ENCODE measurements at regions not wholly inside any gene's neighbourhood (a gene's known extent, or its start where the extent isn't known, plus 50 kb on each side); places are given as distances from the start of the nearest gene placed in this dataset.
A peak's percentile ranks its signal among the peaks of the same experiment; 100 is the strongest.
"Not testable (repeated sequence)": the region's sequence is repeated elsewhere in the genome, so short reads cannot be mapped to it uniquely, and the experiment has no call there.

DNA sequence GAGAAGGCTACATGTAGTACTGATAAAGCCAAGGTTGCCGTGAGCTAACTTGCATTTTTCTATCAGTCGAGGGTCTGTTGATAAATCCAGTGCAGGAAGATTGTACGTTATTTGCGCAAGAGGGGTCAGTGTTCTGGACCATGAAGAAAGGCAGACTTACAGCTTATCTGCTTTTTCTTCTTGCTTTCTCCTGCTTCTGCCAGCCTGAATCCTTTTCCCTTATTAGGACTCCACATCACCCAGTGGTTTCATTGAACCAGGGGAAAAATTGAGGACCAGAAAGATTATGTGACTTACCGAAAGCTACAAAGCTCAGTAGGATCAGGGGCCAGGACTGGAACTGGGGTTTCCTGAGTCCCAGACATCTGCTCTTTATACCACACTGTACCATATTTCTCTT is 534.6 kb upstream of the BRINP1 start:
- H3K27ac ChIP-seq (ENCODE audit: low read length) = no peak overlapping the region
- H3K36me3 ChIP-seq (ENCODE audit: control insufficient read depth in 2 of 2, insufficient read depth in 2 of 2, low read length in 2 of 2) = no peaks in the 10 kb centered on the region
- H3K9ac ChIP-seq (ENCODE audit: low read length in 2 of 2) = no peak overlapping the region
- H3K4me3 ChIP-seq (ENCODE audit: low read length in 2 of 2) = no peak overlapping the region
- H3K9me3 ChIP-seq (ENCODE audit: control insufficient read depth in 2 of 2, low read length in 2 of 2) = peaks cover 0 to 7% of the 10 kb centered on the region in 2 donors
- no peaks in the 10 kb centered on the region for H3K27me3 ChIP-seq (ENCODE audit: control insufficient read depth in 1 of 2, insufficient read depth in 2 of 2, low read length in 2 of 2)
- H3K4me1 ChIP-seq (ENCODE audit: control insufficient read depth, insufficient read depth, low read length) = no peaks in the 10 kb centered on the region

DNA sequence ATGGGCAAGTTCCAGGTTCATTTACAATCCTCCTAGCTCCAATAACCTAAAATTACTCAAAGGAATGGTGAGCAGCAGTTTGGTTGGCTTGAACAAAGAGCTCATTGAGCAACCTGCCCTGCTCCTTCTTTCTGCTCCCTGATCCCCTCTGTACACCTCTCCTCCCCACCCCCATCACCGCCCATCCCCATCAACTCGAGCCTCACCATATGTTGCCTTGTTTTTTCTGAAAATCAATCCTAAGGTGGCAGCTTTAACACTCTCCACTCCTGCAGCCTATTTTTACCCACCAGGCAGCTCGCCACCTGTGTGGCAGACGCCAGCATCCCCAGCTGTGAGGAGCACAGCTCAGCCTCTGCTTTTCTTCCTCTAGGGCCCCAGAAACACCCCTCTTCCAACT is 533.4 kb upstream of the BRINP1 start:
- H3K4me1 ChIP-seq (ENCODE audit: control insufficient read depth, insufficient read depth, low read length) = no peaks in the 10 kb centered on the region
- no peaks in the 10 kb centered on the region for H3K27me3 ChIP-seq (ENCODE audit: control insufficient read depth in 1 of 2, insufficient read depth in 2 of 2, low read length in 2 of 2)
- no peaks in the 10 kb centered on the region for H3K36me3 ChIP-seq (ENCODE audit: control insufficient read depth in 2 of 2, insufficient read depth in 2 of 2, low read length in 2 of 2)
- peaks cover 0 to 4% of the 10 kb centered on the region in 2 donors for H3K9me3 ChIP-seq (ENCODE audit: control insufficient read depth in 2 of 2, low read length in 2 of 2)
- H3K27ac ChIP-seq (ENCODE audit: low read length) = no peak overlapping the region
- H3K9ac ChIP-seq (ENCODE audit: low read length in 2 of 2) = no peak overlapping the region
- H3K4me3 ChIP-seq (ENCODE audit: low read length in 2 of 2) = no peak overlapping the region

DNA sequence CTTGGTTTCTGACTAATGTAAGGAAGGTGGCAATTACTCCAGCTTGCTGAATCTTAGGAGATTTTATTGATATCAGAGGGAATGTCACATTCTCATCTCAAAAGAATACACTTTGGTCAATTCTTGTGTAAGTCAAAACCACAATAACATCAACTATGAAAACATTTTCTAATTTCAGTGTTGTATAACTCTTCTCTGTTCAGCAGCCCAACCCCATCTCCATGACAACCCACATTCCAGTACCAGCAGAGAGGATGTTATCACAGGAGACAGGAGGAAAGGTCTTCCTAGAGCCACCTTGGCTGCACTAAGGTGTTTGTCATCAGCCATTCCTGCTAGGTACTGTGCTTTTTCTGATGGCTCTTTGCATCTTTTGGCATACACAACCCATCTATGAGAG is 529.1 kb upstream of the BRINP1 start:
- Histone ChIP-seq H3K9ac (ENCODE audit: low read length in 2 of 2) (no peak overlapping the region), H3K4me1 (ENCODE audit: control insufficient read depth, insufficient read depth, low read length) (no peaks in the 10 kb centered on the region), H3K4me3 (ENCODE audit: low read length in 2 of 2) (no peak overlapping the region), H3K27me3 (ENCODE audit: control insufficient read depth in 1 of 2, insufficient read depth in 2 of 2, low read length in 2 of 2) (no peaks in the 10 kb centered on the region), H3K27ac (ENCODE audit: low read length) (no peak overlapping the region), H3K36me3 (ENCODE audit: control insufficient read depth in 2 of 2, insufficient read depth in 2 of 2, low read length in 2 of 2) (no peaks in the 10 kb centered on the region), H3K9me3 (ENCODE audit: control insufficient read depth in 2 of 2, low read length in 2 of 2) (peaks cover 0 to 3% of the 10 kb centered on the region in 2 donors)

DNA sequence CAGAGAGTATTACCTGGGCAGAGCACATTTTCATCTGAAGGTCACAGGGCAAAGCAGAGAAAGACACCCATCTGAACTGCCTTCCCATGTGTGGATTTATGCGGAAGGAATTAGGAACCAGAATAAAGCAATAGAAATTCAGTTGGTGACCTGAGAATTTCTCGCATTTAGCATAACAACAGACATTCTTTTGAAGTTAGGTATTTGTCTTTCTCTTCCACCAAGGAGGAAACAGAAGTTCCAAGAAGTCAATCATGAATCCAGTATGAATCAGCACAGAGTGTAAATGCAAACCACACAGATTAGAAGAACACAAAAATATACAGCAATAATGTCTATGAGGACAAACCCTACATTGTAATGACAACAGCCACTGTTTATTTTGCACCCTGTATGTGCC is 515.2 kb upstream of the BRINP1 start:
- Histone ChIP-seq H3K36me3 (ENCODE audit: control insufficient read depth in 2 of 2, insufficient read depth in 2 of 2, low read length in 2 of 2) (no peaks in the 10 kb centered on the region), H3K4me3 (ENCODE audit: low read length in 2 of 2) (no peak overlapping the region), H3K4me1 (ENCODE audit: control insufficient read depth, insufficient read depth, low read length) (no peaks in the 10 kb centered on the region), H3K27ac (ENCODE audit: low read length) (no peak overlapping the region), H3K9me3 (ENCODE audit: control insufficient read depth in 2 of 2, low read length in 2 of 2) (no peaks in the 10 kb centered on the region), H3K9ac (ENCODE audit: low read length in 2 of 2) (no peak overlapping the region), H3K27me3 (ENCODE audit: control insufficient read depth in 1 of 2, insufficient read depth in 2 of 2, low read length in 2 of 2) (no peaks in the 10 kb centered on the region)

DNA sequence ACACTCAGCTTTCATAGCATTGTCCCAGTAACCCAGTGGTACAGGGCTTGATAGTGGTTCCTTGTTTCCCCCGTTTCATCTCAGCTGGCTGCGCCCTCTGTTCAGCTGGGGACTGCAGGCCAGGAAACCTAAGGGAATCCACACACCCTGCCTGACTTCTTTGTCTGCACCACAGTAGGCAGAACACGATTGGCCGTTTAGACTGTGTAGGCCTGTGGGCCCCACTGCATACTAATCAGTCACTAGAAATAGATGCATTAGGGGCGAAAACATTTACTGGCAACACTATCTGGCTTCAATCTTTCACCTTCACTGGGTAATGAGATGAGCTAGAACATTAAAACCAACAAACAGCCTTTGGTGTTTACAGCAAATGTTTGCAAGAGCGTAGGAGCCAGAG is 512.7 kb upstream of the BRINP1 start:
- Histone ChIP-seq H3K9ac (ENCODE audit: low read length in 2 of 2) (no peak overlapping the region), H3K4me3 (ENCODE audit: low read length in 2 of 2) (no peak overlapping the region), H3K27ac (ENCODE audit: low read length) (no peak overlapping the region), H3K4me1 (ENCODE audit: control insufficient read depth, insufficient read depth, low read length) (no peaks in the 10 kb centered on the region), H3K36me3 (ENCODE audit: control insufficient read depth in 2 of 2, insufficient read depth in 2 of 2, low read length in 2 of 2) (no peaks in the 10 kb centered on the region), H3K9me3 (ENCODE audit: control insufficient read depth in 2 of 2, low read length in 2 of 2) (no peaks in the 10 kb centered on the region), H3K27me3 (ENCODE audit: control insufficient read depth in 1 of 2, insufficient read depth in 2 of 2, low read length in 2 of 2) (no peaks in the 10 kb centered on the region)

DNA sequence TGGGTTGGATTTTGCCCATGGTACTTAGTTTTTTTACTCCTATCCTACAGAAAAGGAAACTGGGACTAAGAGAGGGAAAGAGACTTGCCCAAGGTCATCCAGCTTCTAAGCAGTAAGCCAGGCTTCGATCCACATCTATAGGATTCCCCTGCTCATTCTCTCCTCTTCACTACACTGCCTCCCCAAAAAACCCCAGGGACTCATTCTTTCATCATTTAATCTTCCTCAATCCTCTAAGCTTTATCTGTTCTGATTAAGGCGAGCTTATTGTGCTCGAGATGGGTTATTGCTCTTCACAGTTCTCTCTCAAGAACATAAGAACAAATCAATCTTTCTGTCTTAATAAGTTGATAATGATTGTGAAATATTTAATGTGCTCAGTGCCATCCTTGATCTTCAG is 511.1 kb upstream of the BRINP1 start:
- Histone ChIP-seq H3K36me3 (ENCODE audit: control insufficient read depth in 2 of 2, insufficient read depth in 2 of 2, low read length in 2 of 2) (no peaks in the 10 kb centered on the region), H3K4me1 (ENCODE audit: control insufficient read depth, insufficient read depth, low read length) (no peaks in the 10 kb centered on the region), H3K9ac (ENCODE audit: low read length in 2 of 2) (no peak overlapping the region), H3K27me3 (ENCODE audit: control insufficient read depth in 1 of 2, insufficient read depth in 2 of 2, low read length in 2 of 2) (no peaks in the 10 kb centered on the region), H3K27ac (ENCODE audit: low read length) (no peak overlapping the region), H3K9me3 (ENCODE audit: control insufficient read depth in 2 of 2, low read length in 2 of 2) (no peaks in the 10 kb centered on the region), H3K4me3 (ENCODE audit: low read length in 2 of 2) (no peak overlapping the region)

DNA sequence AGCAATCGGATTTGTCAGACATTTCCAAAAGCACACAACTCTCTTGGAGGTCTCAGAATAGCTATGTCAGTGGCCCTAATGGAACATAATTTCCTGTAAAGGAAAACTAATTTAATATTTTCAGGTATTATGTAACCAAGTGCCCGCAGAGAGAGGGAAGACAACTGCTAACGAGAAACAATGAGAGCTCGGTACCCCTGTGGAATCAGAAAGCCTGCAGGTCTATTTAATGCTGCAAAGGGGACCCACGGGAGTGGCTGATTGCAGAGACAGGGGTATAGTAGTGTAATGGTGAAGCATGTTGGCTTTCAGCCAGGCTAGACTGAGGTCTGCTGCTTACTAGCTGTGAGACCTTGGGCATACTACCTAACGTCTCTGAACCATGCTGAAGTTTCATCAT is 508.1 kb upstream of the BRINP1 start:
- no peaks in the 10 kb centered on the region for H3K36me3 ChIP-seq (ENCODE audit: control insufficient read depth in 2 of 2, insufficient read depth in 2 of 2, low read length in 2 of 2)
- H3K4me1 ChIP-seq (ENCODE audit: control insufficient read depth, insufficient read depth, low read length) = no peaks in the 10 kb centered on the region
- no peaks in the 10 kb centered on the region for H3K27me3 ChIP-seq (ENCODE audit: control insufficient read depth in 1 of 2, insufficient read depth in 2 of 2, low read length in 2 of 2)

DNA sequence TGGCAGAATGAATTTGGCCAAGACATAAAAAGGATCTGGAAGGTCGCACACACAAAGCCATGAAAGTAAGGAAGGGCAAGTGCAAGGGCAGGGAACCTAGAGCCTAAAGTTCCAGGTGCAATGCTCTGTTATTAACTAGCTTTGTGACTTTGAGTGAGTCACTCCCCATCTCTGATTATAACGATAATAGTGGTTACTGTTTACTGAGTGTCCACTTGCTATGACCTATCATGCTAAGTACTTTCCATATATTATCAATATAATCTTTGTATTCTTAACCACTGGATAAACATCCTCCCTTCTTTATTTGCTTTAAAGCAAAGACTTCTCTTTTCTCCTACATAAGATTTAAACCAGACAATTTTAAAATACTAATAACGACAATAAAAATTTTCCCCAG is 504.6 kb upstream of the BRINP1 start:
- H3K36me3 ChIP-seq (ENCODE audit: control insufficient read depth in 2 of 2, insufficient read depth in 2 of 2, low read length in 2 of 2) = no peaks in the 10 kb centered on the region
- no peak overlapping the region for H3K9ac ChIP-seq (ENCODE audit: low read length in 2 of 2)
- no peak overlapping the region for H3K27ac ChIP-seq (ENCODE audit: low read length)
- H3K4me3 ChIP-seq (ENCODE audit: low read length in 2 of 2) = no peak overlapping the region
- H3K4me1 ChIP-seq (ENCODE audit: control insufficient read depth, insufficient read depth, low read length) = peaks cover 2% of the 10 kb centered on the region
- no peaks in the 10 kb centered on the region for H3K27me3 ChIP-seq (ENCODE audit: control insufficient read depth in 1 of 2, insufficient read depth in 2 of 2, low read length in 2 of 2)
- no peaks in the 10 kb centered on the region for H3K9me3 ChIP-seq (ENCODE audit: control insufficient read depth in 2 of 2, low read length in 2 of 2)

More for the DNA sequence above, 508.1 kb upstream of the BRINP1 start:
- Histone ChIP-seq H3K4me3 (ENCODE audit: low read length in 2 of 2) (no peak overlapping the region), H3K27ac (ENCODE audit: low read length) (no peak overlapping the region), H3K9me3 (ENCODE audit: control insufficient read depth in 2 of 2, low read length in 2 of 2) (no peaks in the 10 kb centered on the region), H3K9ac (ENCODE audit: low read length in 2 of 2) (no peak overlapping the region)

DNA sequence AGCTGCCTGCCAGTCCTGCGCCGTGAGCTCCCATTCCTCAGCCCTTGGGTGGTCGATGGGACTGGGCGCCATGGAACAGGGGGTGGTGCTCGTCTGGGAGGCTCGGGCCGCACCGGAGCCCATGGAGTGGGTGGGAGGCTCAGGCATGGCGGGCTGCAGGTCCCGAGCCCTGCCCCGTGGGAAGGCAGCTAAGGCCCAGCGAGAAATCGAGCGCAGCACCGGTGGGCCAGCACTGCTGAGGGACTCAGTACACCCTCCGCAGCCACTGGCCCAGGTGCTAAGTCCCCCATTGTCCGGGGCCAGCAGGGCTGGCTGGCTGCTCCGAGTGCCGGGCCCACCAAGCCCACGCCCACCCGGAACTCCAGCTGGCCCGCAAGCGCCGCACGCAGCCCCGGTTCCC is 501.0 kb upstream of the BRINP1 start:
- peaks cover 12% of the 10 kb centered on the region for H3K4me1 ChIP-seq (ENCODE audit: control insufficient read depth, insufficient read depth, low read length)
- H3K27ac ChIP-seq (ENCODE audit: low read length); H3K9ac ChIP-seq (ENCODE audit: low read length in 2 of 2); H3K27me3 ChIP-seq (ENCODE audit: control insufficient read depth in 1 of 2, insufficient read depth in 2 of 2, low read length in 2 of 2); H3K36me3 ChIP-seq (ENCODE audit: control insufficient read depth in 2 of 2, insufficient read depth in 2 of 2, low read length in 2 of 2); H3K4me3 ChIP-seq (ENCODE audit: low read length in 2 of 2); H3K9me3 ChIP-seq (ENCODE audit: control insufficient read depth in 2 of 2, low read length in 2 of 2): not testable (repeated sequence)

DNA sequence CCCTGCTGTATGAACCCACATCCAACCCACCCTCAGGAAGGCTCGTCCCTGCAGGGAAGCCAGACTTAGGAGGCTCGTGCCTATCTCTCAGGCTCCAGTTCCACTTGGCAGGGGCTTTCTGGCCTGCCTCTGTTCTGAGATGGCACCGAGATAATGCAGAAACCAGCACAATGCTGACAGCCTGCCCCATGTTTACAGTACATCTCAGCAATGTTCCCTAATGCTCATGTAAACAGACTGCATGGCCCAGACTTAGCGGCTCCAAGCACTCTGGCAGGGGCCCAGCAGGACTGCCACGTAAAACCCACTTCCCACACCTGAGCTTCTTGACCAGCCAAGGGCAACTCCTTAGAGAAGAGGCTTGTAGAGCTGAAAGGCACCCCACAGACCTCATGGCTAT is 499.5 kb upstream of the BRINP1 start:
- Histone ChIP-seq H3K27ac (ENCODE audit: low read length) (peak overlapping the region; percentile 6), H3K4me1 (ENCODE audit: control insufficient read depth, insufficient read depth, low read length) (peaks cover 12% of the 10 kb centered on the region), H3K27me3 (ENCODE audit: control insufficient read depth in 1 of 2, insufficient read depth in 2 of 2, low read length in 2 of 2) (no peaks in the 10 kb centered on the region), H3K9ac (ENCODE audit: low read length in 2 of 2) (no peak overlapping the region), H3K9me3 (ENCODE audit: control insufficient read depth in 2 of 2, low read length in 2 of 2) (no peaks in the 10 kb centered on the region), H3K4me3 (ENCODE audit: low read length in 2 of 2) (peak overlapping the region in 1 of 2 donors; percentile 15), H3K36me3 (ENCODE audit: control insufficient read depth in 2 of 2, insufficient read depth in 2 of 2, low read length in 2 of 2) (no peaks in the 10 kb centered on the region)

DNA sequence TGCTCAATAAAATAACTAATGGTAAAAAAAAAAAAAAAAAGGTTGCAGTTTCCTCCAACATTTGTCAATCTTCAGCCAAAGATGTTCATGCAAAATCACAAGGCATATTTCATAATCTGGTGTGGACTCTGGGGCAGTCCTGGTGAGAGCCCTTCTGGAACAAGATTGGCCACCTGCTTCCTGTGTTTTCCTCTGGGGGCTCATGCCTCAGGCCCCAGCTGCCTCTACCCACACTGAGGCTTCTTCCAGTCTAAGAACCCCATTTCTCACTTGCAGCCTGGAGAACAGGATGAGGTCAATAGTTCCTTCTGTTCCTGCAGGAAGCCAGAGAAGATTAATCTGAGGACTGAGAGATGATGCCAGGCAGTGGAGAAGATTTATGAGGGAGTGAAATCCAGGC is 492.6 kb upstream of the BRINP1 start:
- no peaks in the 10 kb centered on the region for H3K36me3 ChIP-seq (ENCODE audit: control insufficient read depth in 2 of 2, insufficient read depth in 2 of 2, low read length in 2 of 2)
- no peak overlapping the region for H3K27ac ChIP-seq (ENCODE audit: low read length)
- H3K27me3 ChIP-seq (ENCODE audit: control insufficient read depth in 1 of 2, insufficient read depth in 2 of 2, low read length in 2 of 2) = no peaks in the 10 kb centered on the region
- H3K4me3 ChIP-seq (ENCODE audit: low read length in 2 of 2) = no peak overlapping the region
- no peak overlapping the region for H3K9ac ChIP-seq (ENCODE audit: low read length in 2 of 2)
- no peaks in the 10 kb centered on the region for H3K9me3 ChIP-seq (ENCODE audit: control insufficient read depth in 2 of 2, low read length in 2 of 2)
- H3K4me1 ChIP-seq (ENCODE audit: control insufficient read depth, insufficient read depth, low read length) = peaks cover 3% of the 10 kb centered on the region

DNA sequence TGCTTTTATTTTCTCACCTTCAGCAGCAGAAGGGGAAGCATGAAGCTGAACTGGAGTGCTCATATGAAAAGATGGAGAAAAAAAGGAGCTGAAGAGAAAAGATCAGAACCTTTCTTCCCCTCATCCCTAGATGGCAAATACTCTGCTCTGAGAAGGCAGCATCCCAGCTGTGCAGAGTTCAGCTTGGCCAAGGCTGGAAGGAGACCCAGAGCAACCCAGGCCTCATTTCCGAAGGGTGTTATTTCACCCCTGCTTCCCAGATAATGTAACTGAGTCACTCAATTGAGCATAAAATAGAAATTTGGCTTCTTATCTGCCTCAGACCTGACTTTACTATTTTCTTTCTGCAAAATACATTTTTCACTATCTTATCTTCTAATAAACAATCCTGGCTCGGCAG is 489.9 kb upstream of the BRINP1 start:
- Histone ChIP-seq H3K9me3 (ENCODE audit: control insufficient read depth in 2 of 2, low read length in 2 of 2) (no peaks in the 10 kb centered on the region), H3K4me1 (ENCODE audit: control insufficient read depth, insufficient read depth, low read length) (peaks cover 3% of the 10 kb centered on the region), H3K36me3 (ENCODE audit: control insufficient read depth in 2 of 2, insufficient read depth in 2 of 2, low read length in 2 of 2) (no peaks in the 10 kb centered on the region), H3K9ac (ENCODE audit: low read length in 2 of 2) (no peak overlapping the region), H3K27me3 (ENCODE audit: control insufficient read depth in 1 of 2, insufficient read depth in 2 of 2, low read length in 2 of 2) (no peaks in the 10 kb centered on the region), H3K27ac (ENCODE audit: low read length) (no peak overlapping the region), H3K4me3 (ENCODE audit: low read length in 2 of 2) (no peak overlapping the region)

Data from stomach smooth muscle (tissue), 2 donors.